MM.1S (cell line): ENCODE measurements at regions not wholly inside any gene's neighbourhood (a gene's known extent, or its start where the extent isn't known, plus 50 kb on each side); places are given as distances from the start of the nearest gene placed in this dataset.

ENCODE experiments used
- DNase-seq: peaks from one replicate; pipeline ENCODE4 v3.0.0-alpha.2; 2015
- H2AFZ ChIP-seq: fragments of 300-600 bp; sonication (generic); 2 replicates; pipeline ENCODE4 v1.6.0; 2016; ENCODE audit warnings: antibody characterized with exemption, low read length
- H3F3A ChIP-seq: fragments of 300-600 bp; sonication (generic); 2 replicates; pipeline ENCODE4 v1.6.1; 2016; ENCODE audit warnings: mild to moderate bottlenecking, antibody characterized with exemption, low read length, moderate library complexity, mixed read lengths; ENCODE audit not compliant: insufficient read depth
- H3K27ac ChIP-seq: fragments of 300-600 bp; sonication (generic); 2 replicates; pipeline ENCODE4 v1.5.1; 2016; ENCODE audit warnings: mild to moderate bottlenecking, low read length
- H3K27me3 ChIP-seq: fragments of 300-600 bp; sonication (generic); replicated peaks from 2 replicates; pipeline ENCODE4 v1.6.0; 2016; ENCODE audit warnings: low read length; ENCODE audit not compliant: insufficient read depth
- H3K36me3 ChIP-seq: fragments of 300-600 bp; sonication (generic); replicated peaks from 2 replicates; pipeline ENCODE4 v1.6.1; 2016; ENCODE audit warnings: mild to moderate bottlenecking, low read length, mixed read lengths; ENCODE audit not compliant: insufficient read depth
- H3K4me1 ChIP-seq: fragments of 300-600 bp; sonication (generic); 2 replicates; pipeline ENCODE4 v1.6.1; 2016; ENCODE audit warnings: low read length, mixed read lengths
- H3K4me2 ChIP-seq: fragments of 300-600 bp; sonication (generic); 2 replicates; pipeline ENCODE4 v1.6.0; 2016; ENCODE audit warnings: low read depth, low read length
- H3K4me3 ChIP-seq: fragments of 300-600 bp; sonication (generic); 2 replicates; pipeline ENCODE4 v1.5.1; 2016; ENCODE audit warnings: low read length, mixed read lengths
- H3K79me2 ChIP-seq: fragments of 300-600 bp; sonication (generic); 2 replicates; pipeline ENCODE4 v1.6.1; 2016; ENCODE audit warnings: mixed run types, low read length, mixed read lengths
- H3K9ac ChIP-seq: fragments of 300-600 bp; sonication (generic); 2 replicates; pipeline ENCODE4 v1.6.1; 2016; ENCODE audit warnings: low read length, mixed read lengths
- H3K9me2 ChIP-seq: fragments of 300-600 bp; sonication (generic); replicated peaks from 2 replicates; pipeline ENCODE4 v1.6.1; 2016; ENCODE audit warnings: mild to moderate bottlenecking, low read length, mixed read lengths; ENCODE audit not compliant: insufficient read depth
- H3K9me3 ChIP-seq: fragments of 300-600 bp; sonication (generic); replicated peaks from 2 replicates; pipeline ENCODE4 v1.6.1; 2016; ENCODE audit warnings: mild to moderate bottlenecking, low read length, mixed read lengths; ENCODE audit not compliant: insufficient read depth
- H4K20me1 ChIP-seq: fragments of 300-600 bp; sonication (generic); 2 replicates; pipeline ENCODE4 v1.6.1; 2016; ENCODE audit warnings: mild to moderate bottlenecking, low read length, moderate library complexity, mixed read lengths; ENCODE audit not compliant: insufficient read depth
- CTCF ChIP-seq: fragments of 300-600 bp; sonication (generic); IDR thresholded peaks from 2 replicates; pipeline ENCODE4 v1.5.1; 2016; ENCODE audit warnings: antibody characterized with exemption, low read length, mixed read lengths
- EZH2 ChIP-seq: fragments of 300-600 bp; sonication (generic); optimal IDR thresholded peaks from 2 replicates; pipeline ENCODE3; 2017; ENCODE audit warnings: low read depth, mild to moderate bottlenecking, antibody characterized with exemption, low read length, mixed read lengths
- EZH2phosphoT487 ChIP-seq: fragments of 300-600 bp; sonication (generic); IDR thresholded peaks from 2 replicates; pipeline ENCODE4 v1.6.1; 2018; ENCODE audit warnings: antibody characterized with exemption, low read length

GRCh38 chr13:82719987-82720386 lies 1162.3 kb downstream of the SLITRK1 start:
- no peaks in the 10 kb centered on the region for H3F3A ChIP-seq
- no peak for DNase-seq
- H3K9me3 ChIP-seq: no peaks in the 10 kb centered on the region
- no peaks in the 10 kb centered on the region for H3K4me1 ChIP-seq
- H4K20me1 ChIP-seq: no peaks in the 10 kb centered on the region
- no peak overlapping the region for H3K4me3 ChIP-seq
- no peak overlapping the region for H3K4me2 ChIP-seq
- H3K36me3 ChIP-seq: no peaks in the 10 kb centered on the region
- H3K9ac ChIP-seq: no peak overlapping the region
- H3K27me3 ChIP-seq: no peaks in the 10 kb centered on the region
- H2AFZ ChIP-seq: no peak overlapping the region
- H3K27ac ChIP-seq: no peak overlapping the region
- no peak for TF ChIP-seq EZH2
- no peaks in the 10 kb centered on the region for H3K79me2 ChIP-seq
- H3K9me2 ChIP-seq: no peaks in the 10 kb centered on the region

- Histone ChIP-seq H3K9me3 (no peaks in the 10 kb centered on the region), H3F3A (no peaks in the 10 kb centered on the region), H3K9me2 (no peaks in the 10 kb centered on the region), H3K4me2 (no peak overlapping the region), H3K9ac (no peak overlapping the region), H3K27ac (no peak overlapping the region), H3K27me3 (no peaks in the 10 kb centered on the region), H3K4me1 (no peaks in the 10 kb centered on the region), H3K4me3 (no peak overlapping the region), H4K20me1 (no peaks in the 10 kb centered on the region), H3K79me2 (no peaks in the 10 kb centered on the region), H2AFZ (no peak overlapping the region), H3K36me3 (no peaks in the 10 kb centered on the region)
- TF ChIP-seq EZH2phosphoT487 (no peak), EZH2 (no peak), CTCF (no peak)
- DNase-seq: no peak
Measured at GRCh38 chr13:82717249-82717648, 1165.0 kb downstream of the SLITRK1 start.

GRCh38 chr13:82713687-82714405 lies 1168.4 kb downstream of the SLITRK1 start:
- no peaks in the 10 kb centered on the region for H3F3A ChIP-seq
- no peak overlapping the region for H3K27ac ChIP-seq
- no peak overlapping the region for H3K4me2 ChIP-seq
- no peak for DNase-seq
- no peak overlapping the region for H2AFZ ChIP-seq
- no peak overlapping the region for H3K9ac ChIP-seq
- no peaks in the 10 kb centered on the region for H3K4me1 ChIP-seq
- TF ChIP-seq EZH2 (no peak), EZH2phosphoT487 (no peak)
- H3K79me2 ChIP-seq: no peaks in the 10 kb centered on the region
- H3K9me2 ChIP-seq: no peaks in the 10 kb centered on the region
- H3K4me3 ChIP-seq: no peak overlapping the region
- no peaks in the 10 kb centered on the region for H4K20me1 ChIP-seq
- no peaks in the 10 kb centered on the region for H3K27me3 ChIP-seq
- H3K9me3 ChIP-seq: no peaks in the 10 kb centered on the region
- no peaks in the 10 kb centered on the region for H3K36me3 ChIP-seq

- no peaks in the 10 kb centered on the region for H4K20me1 ChIP-seq
- DNase-seq: no peak
- H3K79me2 ChIP-seq: no peaks in the 10 kb centered on the region
- no peaks in the 10 kb centered on the region for H3K36me3 ChIP-seq
- no peak overlapping the region for H3K9ac ChIP-seq
- H3K27ac ChIP-seq: no peak overlapping the region
- no peak overlapping the region for H3K4me3 ChIP-seq
- H2AFZ ChIP-seq: no peak overlapping the region
- no peak for TF ChIP-seq EZH2phosphoT487
- TF ChIP-seq EZH2: no peak
- TF ChIP-seq CTCF: no peak
- H3K4me1 ChIP-seq: no peaks in the 10 kb centered on the region
- H3F3A ChIP-seq: no peaks in the 10 kb centered on the region
- H3K9me2 ChIP-seq: no peaks in the 10 kb centered on the region
- H3K27me3 ChIP-seq: no peaks in the 10 kb centered on the region
- H3K4me2 ChIP-seq: no peak overlapping the region
- no peaks in the 10 kb centered on the region for H3K9me3 ChIP-seq
Measured at GRCh38 chr13:82702513-82702912, 1179.8 kb downstream of the SLITRK1 start.
